Stimulated activated CD4-positive, alpha-beta T cell treated with anti-CD3 and anti-CD28 coated beads, Interleukin-1b, Interleukin-23, amount 100 ng/mL, for 1 hour (primary cell): ENCODE measurements at regions not wholly inside any gene's neighbourhood (a gene's known extent, or its start where the extent isn't known, plus 50 kb on each side); places are given as distances from the start of the nearest gene placed in this dataset.
A peak's percentile ranks its signal among the peaks of the same experiment; 100 is the strongest.
"Not testable (repeated sequence)": the region's sequence is repeated elsewhere in the genome, so short reads cannot be mapped to it uniquely, and the experiment has no call there.

Experiments used
- DNase-seq, 2 donors: peaks; one replicate each; pipeline ENCODE4 v3.0.0-alpha.2; 2020; ENCODE audit warnings: low read depth in 2 of 2

DNA sequence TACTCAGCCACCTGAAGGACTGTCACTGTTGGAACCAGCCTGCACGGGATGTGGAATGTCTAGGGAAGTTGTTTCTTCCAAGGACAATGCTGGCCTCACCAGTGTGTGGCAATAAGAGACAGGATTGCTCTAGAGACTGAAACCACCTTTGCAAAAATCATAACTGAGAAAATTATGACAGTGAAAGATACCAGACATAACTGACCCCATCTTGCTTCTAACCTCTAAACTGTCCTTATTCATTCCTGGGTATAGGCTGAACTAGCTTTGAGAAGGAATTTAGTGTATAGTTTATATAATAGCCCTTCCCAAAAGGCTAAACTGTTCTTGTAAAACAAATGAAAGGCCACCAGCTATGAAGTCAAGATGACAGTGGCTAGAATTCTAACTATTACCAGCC lies 83.6 kb downstream of the IER5 start:
- DNase-seq, result no peak

- no peak for DNase-seq
Observed at GRCh38 chr1:181173761-181174447, 85.4 kb downstream of the IER5 start.

GRCh38 chr1:181174861-181175260 lies 86.4 kb downstream of the IER5 start:
- no peak for DNase-seq

DNA sequence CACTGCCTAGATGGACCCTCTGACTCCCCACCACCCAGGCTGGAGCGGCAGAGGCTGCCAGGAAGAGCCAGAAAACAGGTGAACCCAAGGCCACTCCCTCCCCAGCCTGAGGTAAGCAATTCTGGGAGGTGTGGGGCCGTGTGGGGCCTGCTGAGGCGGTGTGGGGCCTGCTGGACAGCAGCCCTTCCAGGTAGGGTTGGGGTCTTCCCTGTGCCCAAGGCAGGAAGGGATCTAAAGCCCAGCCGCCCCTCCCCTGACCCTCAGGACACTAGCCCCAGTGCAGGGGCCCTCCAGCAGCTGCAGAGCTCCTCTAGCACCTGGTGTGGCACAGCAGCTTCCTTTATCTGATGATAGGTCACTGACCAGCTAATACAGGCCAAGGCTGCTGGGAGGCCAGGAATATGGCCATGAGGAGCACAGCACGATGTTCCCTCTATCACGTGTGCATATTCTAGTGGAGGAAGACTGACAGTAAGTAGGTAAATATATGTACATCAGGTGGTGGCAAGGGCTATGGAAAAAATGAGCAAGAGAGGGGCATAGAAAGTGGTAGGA lies 86.9 kb downstream of the IER5 start:
- DNase-seq, result no peak

DNA sequence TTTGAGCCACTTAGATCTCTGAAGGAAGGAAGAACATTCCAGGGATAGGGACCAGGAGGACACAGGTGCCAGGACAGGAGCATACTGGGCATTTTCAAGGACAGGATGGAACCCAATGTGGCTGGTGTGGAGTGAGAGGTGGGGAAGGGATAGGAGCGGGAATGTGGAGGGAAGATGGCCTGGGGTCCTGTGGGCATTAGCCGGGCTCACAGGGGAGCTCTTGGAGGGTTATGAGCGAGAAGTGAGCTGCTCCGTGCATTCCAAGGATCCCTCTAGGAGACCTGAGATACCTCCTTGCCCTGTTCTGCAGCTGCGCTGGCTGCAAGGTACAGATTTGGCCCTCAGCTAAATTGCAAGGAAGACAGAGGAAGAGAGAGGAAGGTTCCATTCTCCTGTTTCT lies 87.5 kb downstream of the IER5 start:
- DNase-seq, result no peak

DNA sequence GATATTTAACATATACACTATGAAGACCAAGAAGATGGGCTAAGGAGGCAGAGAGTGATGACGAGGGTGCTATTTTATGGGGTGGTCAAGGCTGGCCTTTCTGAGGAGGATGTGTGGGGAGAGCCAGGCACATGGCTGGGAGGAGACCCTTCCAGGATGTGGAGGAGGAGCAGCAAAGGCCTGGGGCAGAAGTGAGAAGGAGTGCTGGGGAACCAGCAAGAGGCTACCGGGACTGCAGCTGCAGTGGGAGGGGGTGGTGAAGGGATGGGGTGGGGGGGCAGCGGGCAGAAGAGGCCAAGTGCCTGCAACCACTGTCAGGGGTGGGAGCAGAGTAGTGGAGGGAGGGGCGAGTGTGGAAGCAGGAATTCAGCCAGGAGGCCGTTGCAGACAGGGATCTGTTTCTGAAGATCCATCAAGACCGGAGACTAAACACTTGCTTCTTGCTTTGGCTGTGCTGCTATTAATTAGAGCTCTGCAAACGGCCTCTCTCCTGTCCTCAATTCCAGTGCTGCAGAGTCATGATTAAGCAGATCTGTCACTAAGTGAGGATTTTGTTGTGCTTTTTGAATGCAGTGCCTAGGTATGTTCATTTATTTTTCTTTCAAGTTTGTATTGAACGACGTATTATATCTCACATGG lies 89.9 kb downstream of the IER5 start:
- DNase-seq, result no peak

- DNase-seq, result no peak
Observed at GRCh38 chr1:181179279-181179986, 90.9 kb downstream of the IER5 start.

GRCh38 chr1:181179987-181180365 lies 91.5 kb downstream of the IER5 start:
- DNase-seq, result no peak

- DNase-seq, result no peak
Observed at GRCh38 chr1:181180407-181181031, 92.0 kb downstream of the IER5 start.

DNA sequence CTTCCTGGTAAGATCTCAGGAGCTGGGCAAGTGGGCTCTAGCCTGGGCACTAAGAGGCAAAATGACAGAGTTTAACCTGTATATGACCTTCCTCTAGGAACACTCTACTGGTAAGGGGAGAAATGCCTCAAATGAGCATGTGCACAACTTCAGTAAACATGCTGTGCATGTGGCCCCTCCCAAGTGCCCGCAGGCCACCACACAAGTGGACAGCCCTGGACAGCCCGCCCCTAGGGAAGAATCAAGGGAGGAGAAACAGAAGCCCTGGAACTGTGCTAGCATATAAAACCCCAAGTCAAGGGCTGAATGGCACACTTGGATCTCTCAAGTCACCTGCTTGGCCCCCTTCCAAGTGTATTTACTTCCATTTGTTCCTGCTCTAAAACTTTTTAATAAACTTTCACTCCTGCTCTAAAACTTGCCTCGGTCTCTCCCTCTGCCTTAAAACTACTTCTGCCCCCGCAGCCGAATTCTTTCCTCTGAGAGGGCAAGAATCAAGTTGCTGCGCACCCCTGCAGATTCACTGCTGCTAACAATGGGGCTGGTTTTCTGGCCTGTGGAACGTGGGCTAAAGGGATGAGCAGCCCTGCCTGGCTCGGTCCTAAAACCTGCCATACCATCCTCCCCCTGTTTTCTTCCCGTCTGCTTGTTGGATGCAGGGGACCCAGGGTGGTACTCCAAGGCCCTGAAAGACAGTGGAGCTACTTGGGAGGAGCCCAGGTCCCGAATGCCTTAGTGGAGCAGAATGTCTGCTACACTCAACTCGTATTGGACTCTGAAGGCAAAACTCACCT lies 93.5 kb downstream of the IER5 start:
- no peak for DNase-seq

DNA sequence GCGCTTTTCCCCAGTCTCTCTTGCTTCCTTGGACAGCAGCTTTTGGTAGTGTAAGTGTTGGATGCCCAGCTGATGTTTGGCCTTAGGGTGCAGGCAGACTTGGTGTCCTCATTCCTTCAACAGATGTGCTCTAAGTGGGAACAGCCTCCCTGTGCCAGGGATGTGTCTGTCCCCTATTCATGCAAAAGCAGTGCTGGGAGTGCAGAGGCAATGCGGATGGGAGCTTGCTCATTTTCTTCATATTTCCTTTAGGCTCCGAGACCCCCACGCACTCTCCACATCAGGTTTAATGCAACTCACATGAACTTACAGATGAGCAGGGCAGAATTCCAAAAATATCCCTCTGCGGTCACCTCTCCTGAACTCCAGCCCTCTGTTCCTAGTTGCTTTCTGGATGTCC lies 96.1 kb downstream of the IER5 start:
- DNase-seq, result no peak

GRCh38 chr1:181185461-181185860 lies 97.0 kb downstream of the IER5 start:
- DNase-seq, result no peak

DNA sequence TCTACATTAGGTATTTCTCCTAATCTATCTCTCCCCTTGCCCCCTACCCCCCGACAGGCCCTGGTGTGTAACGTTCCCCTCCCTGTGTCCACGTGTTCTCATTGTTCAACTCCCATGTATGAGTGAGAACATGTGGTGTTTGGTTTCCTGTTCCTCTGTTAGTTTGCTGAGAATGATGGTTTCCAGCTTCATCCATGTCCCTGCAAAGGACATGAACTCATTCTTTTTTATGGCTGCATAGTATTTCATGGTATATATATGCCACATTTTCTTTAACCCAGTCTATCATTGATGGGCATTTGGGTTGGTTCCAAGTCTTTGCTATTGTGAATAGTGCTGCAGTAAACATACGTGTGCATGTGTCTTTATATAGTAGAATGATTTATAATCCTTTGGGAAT lies 97.6 kb downstream of the IER5 start:
- DNase-seq, result not testable (repeated sequence)

DNA sequence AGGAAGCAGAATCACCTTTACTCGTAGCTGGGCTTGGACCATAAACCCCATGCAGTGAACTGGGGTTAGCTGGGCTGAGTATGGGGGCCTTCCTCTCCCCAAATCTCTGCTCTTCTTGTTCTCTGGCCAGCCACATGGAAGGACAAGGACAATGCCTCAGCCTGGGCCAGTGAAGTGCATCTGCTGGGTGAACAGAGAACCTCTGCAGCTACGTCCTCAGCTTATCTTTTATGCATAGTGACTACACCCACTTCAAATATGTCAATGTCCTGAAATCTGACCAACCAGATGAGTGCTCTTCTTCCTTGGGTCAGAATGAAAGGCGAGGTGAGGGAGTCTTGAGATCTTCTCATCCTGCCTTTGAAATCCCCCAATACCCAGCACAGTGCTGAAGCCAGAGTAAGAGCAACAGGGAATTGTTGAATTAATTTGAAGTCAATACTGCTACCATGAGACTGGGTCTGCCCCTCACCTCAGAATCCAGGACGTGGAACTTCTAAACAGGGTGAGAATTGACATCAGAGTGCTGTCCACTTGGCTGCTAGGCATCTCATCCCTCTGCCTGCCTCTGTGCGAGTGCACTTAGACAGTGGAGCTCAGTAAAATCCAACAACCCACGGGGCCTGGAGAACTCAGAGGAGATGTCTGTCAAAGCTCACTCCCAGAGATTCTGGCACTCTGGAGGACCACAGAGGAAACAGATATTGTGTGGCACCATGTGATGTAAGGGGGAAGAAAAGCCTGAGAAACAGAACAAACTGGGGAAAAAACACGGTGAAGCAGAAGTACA lies 99.0 kb downstream of the IER5 start:
- DNase-seq, result no peak

DNA sequence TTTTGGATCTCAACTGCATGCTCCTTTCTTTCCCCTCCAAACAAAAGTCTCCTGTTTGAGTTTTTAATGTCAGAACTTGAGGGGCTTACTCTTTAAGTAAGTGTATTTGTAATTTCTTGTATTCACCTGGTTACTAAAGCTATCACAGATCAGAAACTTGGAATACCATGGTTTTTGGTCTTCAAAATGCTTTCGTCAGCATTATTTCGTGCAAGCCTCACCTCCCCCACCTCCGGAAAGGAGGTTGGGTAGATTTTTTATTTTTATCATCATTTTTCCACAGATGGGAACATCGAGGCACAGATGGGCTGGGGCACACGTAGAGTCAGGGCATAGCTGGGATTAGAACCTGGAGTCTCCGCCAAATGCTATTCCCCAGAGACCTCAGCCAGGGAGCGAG lies 100.7 kb downstream of the IER5 start:
- no peak for DNase-seq

DNA sequence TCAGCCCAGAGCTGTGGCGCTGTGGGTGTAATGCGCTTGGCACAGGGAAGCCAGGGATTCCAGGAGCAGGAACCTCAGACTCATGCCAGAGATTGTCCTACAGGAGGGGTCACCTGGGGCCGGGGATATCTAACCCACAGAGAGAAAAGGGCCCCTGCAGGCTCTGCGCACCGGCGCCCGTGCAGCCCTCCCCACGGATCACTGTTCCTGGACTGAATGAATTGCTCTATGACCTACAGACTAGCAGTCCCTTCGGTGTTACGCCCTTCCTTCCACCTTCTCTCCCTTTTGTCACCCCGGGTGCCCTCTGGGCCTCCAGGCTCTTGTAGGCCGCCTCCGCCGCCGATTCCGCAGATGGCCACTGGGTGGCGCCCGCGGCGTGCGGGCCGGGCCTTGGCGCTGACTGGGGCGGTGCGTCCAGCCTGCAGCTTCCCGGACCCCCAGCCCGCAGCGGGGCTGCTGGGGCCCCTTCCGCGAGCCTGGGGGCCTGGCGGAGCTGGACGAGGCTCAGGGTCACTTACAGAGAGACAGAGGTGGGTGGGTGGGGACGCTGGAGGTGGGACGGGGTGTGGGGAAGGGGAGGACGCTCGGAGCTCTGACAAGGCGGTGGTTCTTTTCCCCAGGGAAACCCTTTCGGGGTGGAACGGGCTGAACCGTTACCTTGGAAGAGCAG lies 101.3 kb downstream of the IER5 start:
- DNase-seq, result peak; percentile 48 to 67

DNA sequence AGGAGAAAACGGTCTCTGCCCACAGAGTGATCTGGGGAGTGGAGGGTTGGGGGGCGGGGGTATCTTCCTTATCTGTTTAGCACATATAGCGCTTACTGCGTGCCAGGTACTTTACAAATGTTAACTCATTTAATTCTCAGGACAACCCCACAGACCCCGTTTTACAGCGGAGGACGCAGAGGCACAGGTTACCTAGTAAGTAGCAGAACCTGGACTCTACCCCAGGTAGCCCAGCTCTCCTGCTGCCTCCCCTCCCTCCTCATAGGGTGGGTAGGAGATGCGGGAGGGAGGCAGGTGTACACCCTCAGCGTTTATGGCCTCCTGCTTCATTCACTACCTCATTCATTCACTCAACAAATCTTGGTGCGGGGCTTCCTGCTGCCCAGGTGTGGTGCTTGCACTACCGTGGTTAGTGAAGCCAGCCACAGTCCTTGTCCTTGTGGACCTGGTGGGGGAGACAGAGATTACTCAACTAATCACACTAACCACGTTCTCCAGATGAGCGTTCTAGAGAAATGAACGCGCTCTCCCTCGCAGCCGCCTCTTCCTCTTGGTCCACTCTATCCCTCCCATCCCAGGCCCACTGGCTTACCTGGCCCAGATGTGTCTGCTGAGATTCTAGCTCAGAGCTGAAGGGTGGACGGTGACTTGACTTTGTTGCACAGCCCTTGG lies 102.0 kb downstream of the IER5 start:
- DNase-seq, result no peak

DNA sequence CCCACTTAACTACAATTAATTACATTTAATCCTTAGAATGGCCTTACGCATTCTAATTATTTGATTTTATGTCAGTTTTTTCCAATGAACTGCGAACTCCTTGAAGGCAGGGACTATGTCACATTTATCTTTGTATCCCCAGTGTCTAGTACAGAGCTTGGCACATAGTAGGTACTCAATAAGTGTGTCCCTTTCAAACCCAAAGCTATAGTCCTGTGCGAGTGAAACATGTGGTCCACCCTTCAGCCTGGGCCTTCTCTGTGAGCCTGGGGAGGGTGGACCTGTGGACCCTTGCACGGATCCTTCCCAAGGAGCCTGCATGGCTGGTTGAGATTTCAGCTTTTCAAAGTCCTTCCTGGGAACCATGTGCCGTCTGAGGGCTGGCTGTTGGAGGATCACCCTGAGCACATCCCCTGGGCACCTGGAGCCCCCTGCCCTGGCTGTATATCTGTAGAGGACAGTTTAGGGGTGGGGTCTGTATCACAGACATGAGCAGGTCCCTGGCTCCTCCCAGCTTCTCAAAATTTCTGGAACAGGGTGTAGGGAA lies 103.1 kb downstream of the IER5 start:
- no peak for DNase-seq

GRCh38 chr1:181192316-181192715 lies 103.8 kb downstream of the IER5 start:
- DNase-seq, result no peak
